KOPT-K1 (cell line): ENCODE measurements at regions not wholly inside any gene's neighbourhood (a gene's known extent, or its start where the extent isn't known, plus 50 kb on each side); places are given as distances from the start of the nearest gene placed in this dataset.
"Not testable (repeated sequence)": the region's sequence is repeated elsewhere in the genome, so short reads cannot be mapped to it uniquely, and the experiment has no call there.

Experiments used
- H3K27ac ChIP-seq: fragments of 200-600 bp; sonication (generic); 2 replicates; pipeline ENCODE4 v1.5.1; 2016; ENCODE audit warnings: antibody characterized with exemption, mild to moderate bottlenecking, low read depth, low read length; ENCODE audit not compliant: poor library complexity, severe bottlenecking
- H3K36me3 ChIP-seq: fragments of 200-600 bp; sonication (generic); 2 replicates; pipeline ENCODE4 v1.5.1; 2017; ENCODE audit warnings: antibody characterized with exemption, mild to moderate bottlenecking, low read length, moderate library complexity; ENCODE audit not compliant: insufficient read depth
- H3K9me3 ChIP-seq: fragments of 200-600 bp; sonication (generic); 2 replicates; pipeline ENCODE4 v1.5.1; 2017; ENCODE audit warnings: antibody characterized with exemption, low read length, mild to moderate bottlenecking; ENCODE audit not compliant: insufficient read depth, poor library complexity, severe bottlenecking

DNA sequence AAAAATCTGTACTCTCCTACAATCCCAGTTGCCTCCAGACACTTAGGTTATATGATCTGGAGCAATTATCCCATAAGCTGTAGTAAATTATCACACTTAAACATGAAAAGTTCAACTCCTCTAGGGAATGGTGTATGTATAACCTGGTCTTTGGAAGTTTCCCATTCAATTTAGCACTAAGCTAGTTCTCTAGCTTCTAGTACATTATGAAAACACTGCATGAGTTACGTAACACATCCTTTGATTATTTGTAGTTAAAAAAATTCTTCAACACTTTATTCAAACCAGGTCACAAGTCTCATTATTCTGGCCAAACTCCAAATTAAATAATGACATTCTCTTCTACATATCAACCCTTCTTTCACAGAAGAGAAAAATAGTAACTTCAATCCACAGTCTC lies 827.0 kb upstream of the ADAMTS5 start:
- H3K27ac ChIP-seq: no peak overlapping the region
- no peaks in the 10 kb centered on the region for H3K36me3 ChIP-seq
- H3K9me3 ChIP-seq: no peaks in the 10 kb centered on the region

DNA sequence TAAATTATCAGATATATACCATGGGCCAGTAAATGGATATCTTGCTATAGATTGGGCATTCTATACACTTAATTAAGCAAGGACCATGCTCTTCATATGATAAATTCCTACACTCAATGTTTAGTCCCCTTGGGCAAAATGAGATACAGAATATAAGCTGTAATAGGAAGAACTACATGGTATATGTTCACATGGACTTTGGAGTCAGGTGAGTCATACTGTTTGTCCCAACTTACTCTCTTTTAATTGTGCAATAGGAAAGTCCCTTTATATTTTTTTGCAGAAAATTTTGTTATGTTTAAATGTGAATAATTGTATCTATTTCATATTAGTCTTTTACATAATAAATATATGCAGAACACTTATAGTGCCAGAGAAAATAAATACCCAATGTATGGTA lies 820.2 kb upstream of the ADAMTS5 start:
- H3K36me3 ChIP-seq: no peaks in the 10 kb centered on the region
- no peaks in the 10 kb centered on the region for H3K9me3 ChIP-seq
- no peak overlapping the region for H3K27ac ChIP-seq

DNA sequence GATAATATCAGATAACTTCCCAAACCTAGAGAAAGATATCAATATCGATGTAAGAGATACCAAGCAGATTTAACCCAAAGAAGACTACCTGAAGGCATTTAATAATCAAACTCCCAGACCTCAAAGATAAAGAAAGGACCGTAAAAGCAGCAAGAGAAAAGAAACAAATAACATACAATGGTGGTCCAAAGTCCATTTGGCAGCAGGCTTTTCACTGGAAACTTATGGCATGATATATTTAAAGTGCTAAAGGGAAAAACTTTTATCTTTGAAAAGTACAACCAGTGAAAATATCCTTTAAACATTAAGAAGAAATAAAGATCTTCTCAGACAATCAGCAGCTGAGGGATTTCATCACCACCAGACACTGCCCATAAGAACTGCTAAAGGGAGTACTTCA lies 812.7 kb upstream of the ADAMTS5 start:
- H3K27ac ChIP-seq: no peak overlapping the region
- no peaks in the 10 kb centered on the region for H3K9me3 ChIP-seq

DNA sequence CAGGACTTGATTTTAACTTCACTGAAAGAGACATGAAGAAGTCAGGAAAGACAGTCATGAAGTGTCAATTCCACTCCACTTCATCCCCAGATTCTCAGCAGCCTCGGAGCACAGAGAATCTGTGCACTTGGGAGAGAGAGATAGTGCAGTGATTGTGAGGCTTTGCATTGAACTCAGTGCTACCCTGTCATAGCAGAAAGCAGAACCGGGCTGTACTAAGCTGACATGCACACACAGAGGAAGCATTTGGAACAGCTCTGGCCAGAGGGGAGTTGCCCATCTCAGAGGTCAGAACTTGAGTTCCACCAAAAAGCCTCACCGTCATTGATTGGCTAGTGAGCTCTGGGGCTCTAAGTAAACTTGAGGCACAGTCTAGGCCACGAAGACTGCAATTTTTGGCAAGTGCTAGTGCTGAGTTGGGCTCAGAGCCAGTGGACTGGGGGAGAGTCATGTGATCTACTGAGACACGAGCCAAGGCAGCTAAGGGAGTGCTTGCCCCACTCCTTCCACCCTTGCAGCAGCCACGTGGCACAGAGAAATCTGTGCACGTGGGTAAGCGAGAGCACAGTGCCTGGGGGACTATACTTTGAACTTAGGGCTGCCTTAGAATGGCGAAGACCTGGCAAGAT lies 810.2 kb upstream of the ADAMTS5 start:
- H3K36me3 ChIP-seq: no peaks in the 10 kb centered on the region
- no peak overlapping the region for H3K27ac ChIP-seq
- no peaks in the 10 kb centered on the region for H3K9me3 ChIP-seq

More for the DNA sequence above, 812.7 kb upstream of the ADAMTS5 start:
- H3K36me3 ChIP-seq: no peaks in the 10 kb centered on the region

DNA sequence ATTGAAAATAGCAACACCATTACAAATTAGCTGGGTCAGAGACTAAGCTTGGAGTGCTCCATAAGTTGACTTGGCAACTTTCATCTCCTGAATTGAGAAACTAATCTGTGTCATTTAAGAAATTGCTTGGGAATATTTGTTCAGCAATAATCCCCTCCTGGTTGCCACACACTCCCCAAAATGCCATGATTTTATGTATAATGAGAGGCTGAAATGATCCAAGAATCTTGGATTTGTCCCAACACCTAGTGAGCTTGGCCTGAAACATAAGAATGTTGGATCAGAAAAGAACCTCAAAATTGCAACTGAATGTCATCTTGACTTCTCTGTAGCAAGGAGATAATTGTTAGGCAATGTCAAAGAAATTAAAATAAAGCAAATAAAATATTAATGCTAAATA lies 805.9 kb upstream of the ADAMTS5 start:
- Histone ChIP-seq H3K36me3 (no peaks in the 10 kb centered on the region), H3K27ac (no peak overlapping the region), H3K9me3 (no peaks in the 10 kb centered on the region)

DNA sequence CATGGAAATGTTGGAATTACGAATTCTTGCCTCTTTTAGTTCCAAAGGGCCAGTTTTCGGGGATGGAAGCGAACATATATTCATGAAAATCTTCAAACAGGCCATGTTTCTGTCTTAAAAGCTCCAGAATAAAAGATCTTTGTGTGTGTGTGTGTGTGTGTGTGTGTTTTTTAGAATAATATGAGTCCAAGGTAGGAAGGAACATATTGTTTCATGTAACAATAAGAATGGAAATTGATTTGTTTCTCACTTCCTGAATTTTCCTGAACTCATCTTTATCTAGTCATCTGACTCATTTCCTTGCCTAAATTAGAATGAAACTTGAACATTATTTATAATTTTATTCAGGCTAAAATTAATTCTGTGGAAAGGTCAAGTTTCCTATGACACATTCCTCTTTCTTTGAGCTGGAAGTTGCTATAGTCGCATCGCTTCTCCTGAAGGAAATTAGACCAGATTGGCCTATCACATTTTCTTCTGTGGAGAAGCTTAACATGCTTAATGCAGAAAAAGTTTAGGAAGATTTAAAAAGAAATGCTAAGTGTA lies 805.1 kb upstream of the ADAMTS5 start:
- Histone ChIP-seq H3K36me3 (no peaks in the 10 kb centered on the region), H3K27ac (no peak overlapping the region), H3K9me3 (no peaks in the 10 kb centered on the region)

DNA sequence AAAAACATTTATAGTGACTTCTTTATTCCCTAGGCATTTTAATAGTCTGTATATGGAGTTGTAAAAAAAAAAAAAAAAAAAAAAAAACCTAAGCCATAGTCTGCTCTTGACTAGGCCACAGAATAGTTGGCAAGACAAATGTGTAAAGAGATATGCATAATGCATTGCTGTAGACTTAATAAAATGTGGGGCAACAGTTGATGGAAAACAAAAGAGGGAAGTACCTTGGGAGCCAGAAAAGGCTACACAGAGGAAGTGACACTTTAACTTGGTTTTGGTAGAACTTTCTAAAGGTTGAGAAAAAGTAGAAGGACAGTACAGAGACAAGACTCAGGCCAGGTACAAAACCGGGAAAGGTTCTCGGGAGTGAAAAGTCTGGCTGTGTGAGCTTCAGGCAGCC lies 802.9 kb upstream of the ADAMTS5 start:
- H3K9me3 ChIP-seq: no peaks in the 10 kb centered on the region
- no peak overlapping the region for H3K27ac ChIP-seq
- H3K36me3 ChIP-seq: no peaks in the 10 kb centered on the region

DNA sequence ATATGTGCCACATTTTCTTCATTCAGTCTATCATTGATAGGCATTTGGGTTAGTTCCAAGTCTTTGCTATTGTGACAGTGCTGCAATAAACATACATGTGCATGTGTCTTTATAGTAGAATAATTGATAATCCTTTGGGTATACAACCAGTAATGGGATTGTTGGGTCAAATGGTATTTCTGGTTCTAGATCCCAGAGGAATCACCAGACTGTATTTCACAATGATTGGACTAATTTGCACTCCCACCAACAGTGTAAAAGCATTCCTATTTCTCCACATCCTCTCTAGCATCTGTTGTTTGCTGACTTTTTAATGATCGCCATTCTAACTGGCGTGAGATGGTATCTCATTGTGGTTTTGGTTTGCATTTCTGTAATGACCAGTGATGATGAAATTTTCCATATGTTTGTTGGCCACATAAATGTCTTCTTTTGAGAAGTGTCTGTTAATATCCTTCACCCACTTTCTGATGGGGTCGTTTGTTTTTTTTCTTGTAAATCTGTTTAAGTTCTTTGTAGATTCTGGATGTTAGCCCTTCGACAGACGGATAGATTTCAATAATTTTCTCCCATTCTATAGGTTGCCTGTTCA lies 801.3 kb upstream of the ADAMTS5 start:
- not testable (repeated sequence) for H3K9me3 ChIP-seq, H3K36me3 ChIP-seq

DNA sequence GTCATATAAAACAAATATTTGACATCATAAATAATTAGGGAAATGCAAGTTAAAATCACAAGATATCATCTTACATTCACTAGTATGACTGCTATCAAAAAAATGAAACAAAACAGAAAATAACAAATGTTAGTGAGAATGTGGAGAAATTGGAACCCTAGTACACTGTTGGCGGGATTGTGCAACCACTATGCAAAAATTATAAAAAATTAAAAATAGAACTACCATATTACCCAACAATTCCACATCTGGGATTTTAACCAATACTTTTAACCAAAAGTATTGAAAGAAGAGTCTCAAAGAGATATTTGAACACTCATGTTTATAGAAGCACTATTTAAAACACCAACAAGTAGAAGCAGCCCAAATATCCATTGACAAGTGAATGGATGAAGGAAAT lies 797.2 kb upstream of the ADAMTS5 start:
- no peaks in the 10 kb centered on the region for H3K36me3 ChIP-seq
- no peak overlapping the region for H3K27ac ChIP-seq
- no peaks in the 10 kb centered on the region for H3K9me3 ChIP-seq

More for the DNA sequence above, 801.3 kb upstream of the ADAMTS5 start:
- H3K27ac ChIP-seq: not testable (repeated sequence)

DNA sequence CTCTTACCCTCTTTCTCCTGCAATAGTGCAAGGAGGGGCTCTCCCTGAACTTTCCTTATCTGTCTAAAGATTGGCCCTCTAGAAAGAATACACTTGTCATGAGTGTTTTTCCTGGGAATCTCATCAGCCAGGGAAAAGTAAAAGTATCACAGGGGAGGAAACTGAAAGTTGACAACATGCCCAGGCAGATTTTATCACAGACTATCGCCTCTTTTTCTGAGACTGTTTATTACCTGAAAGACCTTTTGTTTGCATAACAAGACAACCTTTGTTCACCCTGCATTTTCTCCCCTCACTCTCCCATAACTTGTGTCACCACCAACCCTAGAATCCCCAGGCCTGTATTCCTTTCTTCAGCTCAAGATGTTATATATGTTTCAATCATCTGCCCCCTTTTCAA lies 794.7 kb upstream of the ADAMTS5 start:
- no peaks in the 10 kb centered on the region for H3K36me3 ChIP-seq
- H3K9me3 ChIP-seq: no peaks in the 10 kb centered on the region
- H3K27ac ChIP-seq: no peak overlapping the region

DNA sequence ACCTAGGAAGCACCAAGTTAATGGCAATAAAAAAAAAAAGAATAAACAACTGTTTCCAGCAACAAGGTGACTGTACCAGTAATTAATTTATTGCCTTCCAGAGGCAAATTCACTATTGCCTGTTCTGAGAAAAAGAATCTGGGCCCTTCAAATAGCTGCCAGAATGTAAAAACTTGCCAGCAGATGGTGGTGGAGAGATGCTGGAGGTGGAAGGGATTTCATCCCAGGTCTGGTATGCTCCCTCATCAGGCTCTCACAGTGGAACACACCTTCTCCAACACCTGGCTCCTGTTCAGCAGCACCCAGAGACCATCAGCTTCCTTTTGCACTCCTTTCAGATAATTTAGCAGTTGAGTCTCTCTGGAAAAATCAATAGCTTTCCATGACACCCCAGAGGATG lies 792.9 kb upstream of the ADAMTS5 start:
- Histone ChIP-seq H3K27ac (no peak overlapping the region), H3K9me3 (no peaks in the 10 kb centered on the region), H3K36me3 (no peaks in the 10 kb centered on the region)

DNA sequence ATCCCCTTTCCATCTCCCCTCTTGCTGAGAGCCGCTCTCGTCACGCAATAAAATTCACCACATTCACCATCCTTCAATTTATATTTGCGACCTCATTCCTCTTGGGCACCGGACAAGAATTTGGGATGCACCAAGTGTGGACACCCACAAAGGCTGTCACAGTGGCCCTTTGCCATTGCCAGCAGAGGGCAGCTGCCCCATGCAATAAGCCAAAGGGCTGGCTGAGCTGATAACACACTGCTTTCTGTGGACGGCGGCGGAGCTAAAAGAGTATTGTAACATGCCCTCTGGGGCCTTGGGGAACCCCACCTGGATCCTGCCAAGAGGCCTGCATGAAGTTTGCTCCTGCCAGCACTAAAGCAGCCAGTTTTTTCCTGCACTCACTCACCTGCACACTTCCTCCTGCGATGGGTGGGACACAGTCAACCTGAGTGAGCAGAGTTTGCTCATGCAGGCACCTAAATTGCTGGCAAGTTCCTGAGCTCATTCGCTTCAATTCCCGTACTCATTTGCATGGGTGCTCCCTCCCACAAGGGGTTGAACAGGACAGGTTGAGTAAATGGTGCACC lies 792.3 kb upstream of the ADAMTS5 start:
- H3K36me3 ChIP-seq: no peaks in the 10 kb centered on the region
- H3K9me3 ChIP-seq: no peaks in the 10 kb centered on the region
- no peak overlapping the region for H3K27ac ChIP-seq

DNA sequence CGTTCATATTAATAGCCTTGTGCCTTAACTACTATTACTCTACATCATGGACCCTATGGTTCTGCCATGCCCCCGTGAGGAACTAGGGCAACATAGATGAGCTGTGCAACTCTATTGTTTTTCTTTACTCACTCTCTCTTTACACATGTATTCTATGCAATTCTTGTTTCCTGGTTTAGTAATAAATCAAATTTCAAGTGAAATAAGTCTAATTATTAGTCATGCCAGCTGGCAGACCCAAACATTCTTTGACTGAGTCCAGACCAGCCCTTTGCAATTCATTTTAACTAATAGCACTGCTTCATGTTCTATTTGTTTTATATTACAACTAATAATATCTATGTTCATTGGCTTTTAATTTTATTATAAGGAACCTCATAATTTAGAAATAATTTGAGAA lies 789.3 kb upstream of the ADAMTS5 start:
- H3K36me3 ChIP-seq: no peaks in the 10 kb centered on the region
- H3K9me3 ChIP-seq: no peaks in the 10 kb centered on the region
- H3K27ac ChIP-seq: no peak overlapping the region

DNA sequence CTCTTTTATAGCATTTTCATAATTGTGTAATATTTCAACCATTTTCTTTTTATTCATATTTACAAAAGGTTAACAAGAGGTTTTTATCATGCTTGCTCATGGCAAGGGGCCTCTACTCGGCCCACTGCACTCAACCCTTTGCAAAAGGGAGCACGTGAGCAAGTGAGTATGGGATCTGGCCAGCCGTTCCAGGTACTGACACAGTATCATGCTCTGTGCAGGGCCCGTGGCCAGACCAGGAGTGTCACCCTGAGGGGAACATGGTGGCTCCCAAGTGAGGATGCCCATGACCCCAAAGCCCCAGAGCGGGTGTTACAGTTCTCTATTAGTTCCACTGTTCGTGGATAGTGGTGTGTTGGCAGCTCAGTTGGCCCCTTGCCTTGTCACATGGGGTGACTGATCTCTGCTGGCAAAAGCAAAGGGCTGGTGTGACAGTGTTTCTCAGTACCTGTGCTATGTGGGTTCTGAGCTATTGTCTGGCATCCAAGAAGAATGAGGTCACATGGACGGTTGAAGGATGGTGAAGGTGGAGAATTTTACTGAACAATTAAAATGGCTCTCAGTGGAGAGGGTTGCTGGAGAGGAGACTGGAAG lies 777.2 kb upstream of the ADAMTS5 start:
- Histone ChIP-seq H3K9me3 (no peaks in the 10 kb centered on the region), H3K27ac (no peak overlapping the region), H3K36me3 (no peaks in the 10 kb centered on the region)

DNA sequence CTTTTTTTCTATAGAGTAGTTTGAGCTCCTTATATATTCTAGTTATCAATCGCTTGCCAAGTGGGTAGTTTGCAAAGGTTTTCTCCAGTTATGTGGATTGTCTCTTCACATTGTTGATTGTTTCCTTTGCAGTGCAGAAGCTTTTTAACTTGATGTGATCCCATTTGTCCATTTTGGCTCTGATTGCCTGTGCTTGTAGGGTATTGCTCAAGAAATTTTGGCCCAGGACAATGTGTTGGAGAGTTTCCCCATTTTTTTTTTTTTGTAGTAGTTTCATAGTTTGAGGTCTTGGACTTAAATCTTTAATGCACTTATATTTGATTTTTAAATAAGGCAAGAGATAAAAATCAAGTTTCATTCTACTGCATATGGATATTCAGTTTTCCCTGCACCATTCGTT lies 774.8 kb upstream of the ADAMTS5 start:
- H3K9me3 ChIP-seq: no peaks in the 10 kb centered on the region
- no peak overlapping the region for H3K27ac ChIP-seq
- H3K36me3 ChIP-seq: no peaks in the 10 kb centered on the region
